Psoas muscle (tissue), 7 donors: ENCODE measurements at regions not wholly inside any gene's neighbourhood (a gene's known extent, or its start where the extent isn't known, plus 50 kb on each side); places are given as distances from the start of the nearest gene placed in this dataset.
A peak's percentile ranks its signal among the peaks of the same experiment; 100 is the strongest.

Experiments
- ATAC-seq, 4 donors: fragments of 200-7000 bp; cut with Tn5 transposase; one replicate each; pipeline ENCODE4 v1.9.1; 2020; ENCODE audit warnings: moderate library complexity in 3 of 4, mild to moderate bottlenecking in 2 of 4
- DNase-seq, 2 donors: peaks; one replicate each; pipeline ENCODE4 v3.0.0-alpha.2; 2020
- H3K27ac ChIP-seq: fragments of 200-600 bp; one replicate; pipeline ENCODE4 v1.8.0; 2022
- H3K27me3 ChIP-seq, 3 donors: fragments of 200-600 bp in 1 of 3; one replicate each; pipeline versions ENCODE4 v1.6.1 to v1.8.0; 2013 to 2022; ENCODE audit warnings: low read length in 2 of 3, mild to moderate bottlenecking in 2 of 3, moderate library complexity in 1 of 3; ENCODE audit not compliant: insufficient read depth in 3 of 3
- H3K36me3 ChIP-seq, 2 donors: fragments of 200-600 bp in 1 of 2; one replicate each; pipeline versions ENCODE4 v1.6.1 to v1.8.0; 2013 to 2022; ENCODE audit warnings: low read depth in 1 of 2, mild to moderate bottlenecking in 1 of 2, moderate library complexity in 1 of 2; ENCODE audit not compliant: insufficient read depth in 1 of 2
- H3K4me1 ChIP-seq: fragments of 200-600 bp; one replicate; pipeline ENCODE4 v1.8.0; 2022
- H3K4me3 ChIP-seq: fragments of 200-600 bp; one replicate; pipeline ENCODE4 v1.8.0; 2022; ENCODE audit warnings: mild to moderate bottlenecking
- H3K9me3 ChIP-seq: fragments of 200-600 bp; one replicate; pipeline ENCODE4 v1.8.0; 2022
- WGBS, 3 donors: extraction: QIAGEN DNeasy Blood & Tissue Kit; methylation state at CpG; one replicate each; pipeline versions ENCODE4 v1.1.6 to v1.1.7; 2013; 5-methylcytosine and 5-hydroxymethylcytosine counted together
- intact Hi-C, 2 donors: fragments of 100-400 bp; cut with DNase I; formaldehyde crosslinking; loops; one replicate each; pipeline versions ENCODE4 v1.11.0 to v1.14.2; 2022
- TF ChIP-seq, protein P1 (sequence below): fragments of 200-600 bp; IDR thresholded peaks from one replicate; pipeline ENCODE4 v1.8.0; 2022; ENCODE audit warnings: antibody characterized with exemption
- donor health status: healthy with polysubstance abuse.
- donor health status: DM: no; HTN: no; CAD: no; lungs with moderate emphysema.
- donor health status: Bipolar disorder and iron deficiency.
- donor health status: healthy.
- donor health status: DM: yes; HTN: yes; CAD: no.
- donor health status: DM: no; HTN: no; CAD: no.
- donor health status: DM: yes; HTN: yes; CAD: no.

- H3K4me1 ChIP-seq: no peaks in the 10 kb centered on the region
- DNase-seq (no peak), ATAC-seq (no peak)
- H3K27me3 ChIP-seq: no peaks in the 10 kb centered on the region
- no peaks in the 10 kb centered on the region for H3K36me3 ChIP-seq
- 64 to 72% (median 69%) methylated on average over 7 of the region's 7 CpGs for WGBS, 3 donors
- intact Hi-C loops: no loop called here
- TF ChIP-seq, protein P1, sequence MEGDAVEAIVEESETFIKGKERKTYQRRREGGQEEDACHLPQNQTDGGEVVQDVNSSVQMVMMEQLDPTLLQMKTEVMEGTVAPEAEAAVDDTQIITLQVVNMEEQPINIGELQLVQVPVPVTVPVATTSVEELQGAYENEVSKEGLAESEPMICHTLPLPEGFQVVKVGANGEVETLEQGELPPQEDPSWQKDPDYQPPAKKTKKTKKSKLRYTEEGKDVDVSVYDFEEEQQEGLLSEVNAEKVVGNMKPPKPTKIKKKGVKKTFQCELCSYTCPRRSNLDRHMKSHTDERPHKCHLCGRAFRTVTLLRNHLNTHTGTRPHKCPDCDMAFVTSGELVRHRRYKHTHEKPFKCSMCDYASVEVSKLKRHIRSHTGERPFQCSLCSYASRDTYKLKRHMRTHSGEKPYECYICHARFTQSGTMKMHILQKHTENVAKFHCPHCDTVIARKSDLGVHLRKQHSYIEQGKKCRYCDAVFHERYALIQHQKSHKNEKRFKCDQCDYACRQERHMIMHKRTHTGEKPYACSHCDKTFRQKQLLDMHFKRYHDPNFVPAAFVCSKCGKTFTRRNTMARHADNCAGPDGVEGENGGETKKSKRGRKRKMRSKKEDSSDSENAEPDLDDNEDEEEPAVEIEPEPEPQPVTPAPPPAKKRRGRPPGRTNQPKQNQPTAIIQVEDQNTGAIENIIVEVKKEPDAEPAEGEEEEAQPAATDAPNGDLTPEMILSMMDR: no peak
- H3K4me3 ChIP-seq: no peak overlapping the region
- no peaks in the 10 kb centered on the region for H3K9me3 ChIP-seq
- no peak overlapping the region for H3K27ac ChIP-seq
These were observed 860.6 kb upstream of the CELF2 start for GRCh38 chr10:10156917-10157600.

DNA sequence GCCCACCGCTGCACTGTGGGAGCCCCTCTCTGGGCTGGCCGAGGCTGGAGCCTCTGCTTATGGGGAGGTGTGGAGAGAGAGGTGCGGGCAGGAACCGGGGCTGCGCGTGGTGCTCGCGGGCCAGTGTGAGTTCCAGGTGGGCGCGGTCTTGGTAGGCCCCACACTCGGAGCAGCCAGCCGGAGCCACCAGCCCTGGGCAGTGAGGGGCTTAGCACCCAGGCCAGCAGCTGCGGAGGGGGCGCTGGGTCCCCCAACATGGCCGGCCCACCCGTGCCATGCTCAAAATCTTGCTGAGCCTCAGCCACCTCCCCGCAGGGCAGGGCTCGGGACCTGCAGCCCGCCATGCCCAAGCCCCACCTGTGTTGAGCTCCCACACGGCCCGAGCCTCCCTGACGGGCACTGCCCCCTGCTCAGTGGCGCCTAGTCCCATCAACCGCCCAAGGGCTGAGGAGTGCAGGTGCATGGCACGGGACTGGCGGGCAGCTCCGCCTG lies 856.8 kb upstream of the CELF2 start:
- intact Hi-C loops: no loop called here
- Histone ChIP-seq H3K9me3 (no peaks in the 10 kb centered on the region), H3K27ac (no peak overlapping the region), H3K4me3 (no peak overlapping the region), H3K27me3 (no peaks in the 10 kb centered on the region), H3K36me3 (no peaks in the 10 kb centered on the region), H3K4me1 (no peaks in the 10 kb centered on the region)
- DNase-seq: peak in 1 of 2 donors; percentile 46
- no peak for ATAC-seq
- TF ChIP-seq, protein P1: no peak
- WGBS, 3 donors: 92 to 95% (median 94%) methylated on average over 24 to 27 of the region's 27 CpGs

DNA sequence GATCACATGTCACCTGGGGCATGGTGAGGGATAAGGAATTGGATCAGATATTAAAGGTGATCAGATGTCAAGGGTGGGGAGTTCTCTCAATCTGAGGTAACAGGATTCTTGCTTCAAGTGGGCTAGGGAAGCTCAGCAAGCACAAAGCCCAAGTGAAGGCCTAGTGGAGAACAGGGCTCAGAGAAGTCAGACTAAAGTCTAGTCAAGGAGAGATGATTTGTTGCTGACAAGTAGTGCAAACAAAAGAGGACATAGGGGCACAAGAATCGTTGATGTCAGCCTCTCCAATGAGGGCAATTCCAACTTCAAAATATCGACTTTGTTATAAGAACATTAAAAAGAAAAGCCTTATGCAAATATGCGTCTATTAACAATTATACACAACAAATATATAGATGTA lies 852.8 kb upstream of the CELF2 start:
- no peak overlapping the region for H3K4me3 ChIP-seq
- TF ChIP-seq, protein P1: no peak
- no peaks in the 10 kb centered on the region for H3K4me1 ChIP-seq
- 66 to 69% (median 69%) methylated on average over 3 of the region's 3 CpGs for WGBS, 3 donors
- H3K36me3 ChIP-seq: no peaks in the 10 kb centered on the region
- no peak overlapping the region for H3K27ac ChIP-seq
- intact Hi-C loops: no loop called here
- no peak for ATAC-seq
- H3K27me3 ChIP-seq: no peaks in the 10 kb centered on the region
- DNase-seq: no peak
- H3K9me3 ChIP-seq: no peaks in the 10 kb centered on the region

- 35 to 59% (median 37%) methylated on average over 1 of the region's 1 CpG for WGBS, 3 donors
- Histone ChIP-seq H3K9me3 (no peaks in the 10 kb centered on the region), H3K36me3 (no peaks in the 10 kb centered on the region), H3K4me1 (no peaks in the 10 kb centered on the region), H3K27ac (no peak overlapping the region), H3K4me3 (no peak overlapping the region), H3K27me3 (no peaks in the 10 kb centered on the region)
- intact Hi-C loops: no loop called here
- ATAC-seq (no peak), DNase-seq (no peak)
- TF ChIP-seq, protein P1: no peak
These were observed 852.3 kb upstream of the CELF2 start for GRCh38 chr10:10165415-10165814.

- Histone ChIP-seq H3K9me3 (no peaks in the 10 kb centered on the region), H3K27ac (no peak overlapping the region), H3K4me1 (no peaks in the 10 kb centered on the region), H3K36me3 (no peaks in the 10 kb centered on the region), H3K27me3 (no peaks in the 10 kb centered on the region), H3K4me3 (no peak overlapping the region)
- ATAC-seq (no peak), DNase-seq (no peak)
- TF ChIP-seq, protein P1: no peak
- intact Hi-C loops: no loop called here
- WGBS, 3 donors: 74 to 79% (median 75%) methylated on average over 3 of the region's 3 CpGs
These were observed 839.2 kb upstream of the CELF2 start for GRCh38 chr10:10178476-10178875.
